H9 (cell line): ENCODE measurements at regions not wholly inside any gene's neighbourhood (a gene's known extent, or its start where the extent isn't known, plus 50 kb on each side); places are given as distances from the start of the nearest gene placed in this dataset.

Source experiments
- DNase-seq: peaks from one replicate; pipeline ENCODE4 v3.0.0-alpha.2; 2017
- H2AFZ ChIP-seq: one replicate; pipeline ENCODE4 v1.6.1; 2013; ENCODE audit warnings: mild to moderate bottlenecking, low read length, control low read depth, moderate library complexity
- H2AK5ac ChIP-seq: 2 replicates; pipeline ENCODE4 v1.6.1; 2013; ENCODE audit warnings: low read length, control low read depth, mixed read lengths; ENCODE audit not compliant: insufficient read length
- H2BK120ac ChIP-seq: one replicate; pipeline ENCODE4 v1.6.1; 2013; ENCODE audit warnings: low read depth, mild to moderate bottlenecking, low read length, control low read depth, inconsistent platforms; ENCODE audit not compliant: poor library complexity, severe bottlenecking
- H2BK12ac ChIP-seq: 2 replicates; pipeline ENCODE4 v1.6.1; 2013; ENCODE audit warnings: low read length, control low read depth, mixed read lengths, low read depth; ENCODE audit not compliant: insufficient read length
- H2BK15ac ChIP-seq: 2 replicates; pipeline ENCODE4 v1.6.1; 2013; ENCODE audit warnings: low read depth, low read length, control low read depth
- H2BK20ac ChIP-seq: one replicate; pipeline ENCODE4 v1.6.1; 2013; ENCODE audit warnings: low read depth, mild to moderate bottlenecking, low read length, control low read depth, inconsistent platforms; ENCODE audit not compliant: poor library complexity, severe bottlenecking
- H2BK5ac ChIP-seq: 2 replicates; pipeline ENCODE4 v1.6.1; 2013; ENCODE audit warnings: low read length, control low read depth, mixed read lengths; ENCODE audit not compliant: insufficient read length
- H3K14ac ChIP-seq: 2 replicates; pipeline ENCODE4 v1.6.1; 2013; ENCODE audit warnings: low read length, control low read depth; ENCODE audit not compliant: insufficient read depth
- H3K18ac ChIP-seq: 2 replicates; pipeline ENCODE4 v1.6.1; 2013; ENCODE audit warnings: low read depth, mild to moderate bottlenecking, mixed read lengths, low read length, control low read depth; ENCODE audit not compliant: insufficient read length
- H3K23ac ChIP-seq: 2 replicates; pipeline ENCODE4 v1.6.1; 2013; ENCODE audit warnings: low read length, control low read depth, mixed read lengths, low read depth; ENCODE audit not compliant: insufficient read length
- H3K23me2 ChIP-seq: 2 replicates; pipeline ENCODE4 v1.6.1; 2013; ENCODE audit warnings: low read depth, mild to moderate bottlenecking, mixed read lengths, low read length, control low read depth; ENCODE audit not compliant: insufficient read length, poor library complexity, severe bottlenecking
- H3K27ac ChIP-seq: 2 replicates; pipeline ENCODE4 v1.5.1; 2013; ENCODE audit warnings: low read length, control low read depth, mixed read lengths, low read depth; ENCODE audit not compliant: insufficient read length
- H3K27me3 ChIP-seq: 2 replicates; pipeline ENCODE4 v1.6.1; 2013; ENCODE audit warnings: low read length, control low read depth, inconsistent platforms; ENCODE audit not compliant: insufficient read depth
- H3K4ac ChIP-seq: 2 replicates; pipeline ENCODE4 v1.6.1; 2013; ENCODE audit warnings: low read depth, mild to moderate bottlenecking, control low read depth, inconsistent platforms, low read length, moderate library complexity
- H3K4me1 ChIP-seq: 2 replicates; pipeline ENCODE4 v1.6.1; 2013; ENCODE audit warnings: low read length, control low read depth, inconsistent platforms; ENCODE audit not compliant: insufficient read depth
- H3K4me2 ChIP-seq: 2 replicates; pipeline ENCODE4 v1.6.1; 2013; ENCODE audit warnings: low read length, control low read depth, mixed read lengths; ENCODE audit not compliant: insufficient read length, insufficient read depth
- H3K56ac ChIP-seq: 2 replicates; pipeline ENCODE4 v1.6.1; 2013; ENCODE audit warnings: low read depth, mild to moderate bottlenecking, mixed read lengths, low read length, control low read depth; ENCODE audit not compliant: insufficient read length
- H3K79me1 ChIP-seq: 2 replicates; pipeline ENCODE4 v1.6.1; 2013; ENCODE audit warnings: low read depth, mild to moderate bottlenecking, moderate library complexity, low read length, control low read depth, inconsistent platforms; ENCODE audit not compliant: insufficient read depth, poor library complexity, severe bottlenecking
- H3K79me2 ChIP-seq: 2 replicates; pipeline ENCODE4 v1.6.1; 2013; ENCODE audit warnings: low read length, control low read depth, inconsistent platforms; ENCODE audit not compliant: insufficient read depth
- H3K9ac ChIP-seq: 2 replicates; pipeline ENCODE4 v1.6.1; 2013; ENCODE audit warnings: low read length, control low read depth, mixed read lengths; ENCODE audit not compliant: insufficient read length; ENCODE audit errors: extremely low read depth
- H3K9me3 ChIP-seq: one replicate; pipeline ENCODE4 v1.6.1; 2013; ENCODE audit warnings: low read depth, low read length, inconsistent platforms; ENCODE audit not compliant: control insufficient read depth
- H3T11ph ChIP-seq: one replicate; pipeline ENCODE4 v1.6.1; 2013; ENCODE audit warnings: mild to moderate bottlenecking, low read length, control low read depth, inconsistent platforms
- H4K20me1 ChIP-seq: one replicate; pipeline ENCODE4 v1.6.1; 2013; ENCODE audit not compliant: control insufficient read depth, insufficient read length, insufficient read depth
- H4K5ac ChIP-seq: 2 replicates; pipeline ENCODE4 v1.6.1; 2013; ENCODE audit warnings: low read depth, mild to moderate bottlenecking, mixed read lengths, low read length, control low read depth; ENCODE audit not compliant: insufficient read length
- H4K8ac ChIP-seq: replicated peaks from 2 replicates; pipeline ENCODE4 v1.6.1; 2013; ENCODE audit warnings: low read length, control low read depth, mixed read lengths, low read depth; ENCODE audit not compliant: insufficient read length
- H4K91ac ChIP-seq: 2 replicates; pipeline ENCODE4 v1.6.1; 2013; ENCODE audit warnings: low read depth, mild to moderate bottlenecking, moderate library complexity, mixed read lengths, low read length, control low read depth; ENCODE audit not compliant: insufficient read length
- H3K27ac Mint-ChIP-seq, 3 experiments: 2 replicates in 2 of 3; 3 replicates in 1 of 3; pipeline ENCODE4 v1.8.0; 2020 to 2021; ENCODE audit warnings: mixed read lengths in 3 of 3, mild to moderate bottlenecking in 1 of 3, moderate library complexity in 1 of 3
- H3K27me3 Mint-ChIP-seq: 2 replicates; pipeline ENCODE4 v1.8.0; 2021; ENCODE audit warnings: low read depth, mild to moderate bottlenecking, moderate library complexity, mixed read lengths
- H3K36me3 Mint-ChIP-seq, 3 experiments: 2 replicates in 2 of 3; 3 replicates in 1 of 3; pipeline ENCODE4 v1.8.0; 2020 to 2021; ENCODE audit warnings: low read depth in 3 of 3, mixed read lengths in 3 of 3; ENCODE audit not compliant: insufficient read depth in 1 of 3
- H3K4me1 Mint-ChIP-seq, 2 experiments: 2 replicates each; pipeline ENCODE4 v1.8.0; 2020; ENCODE audit warnings: mixed read lengths in 2 of 2
- H3K4me3 Mint-ChIP-seq, 2 experiments: 2 replicates in 1 of 2; 3 replicates in 1 of 2; pipeline ENCODE4 v1.8.0; 2020 to 2021; ENCODE audit warnings: mild to moderate bottlenecking in 2 of 2, mixed read lengths in 2 of 2, moderate library complexity in 1 of 2
- H3K9me3 Mint-ChIP-seq, 2 experiments: 2 replicates in 1 of 2; 3 replicates in 1 of 2; pipeline ENCODE4 v1.8.0; 2020; ENCODE audit warnings: mild to moderate bottlenecking in 2 of 2, mixed read lengths in 2 of 2, moderate library complexity in 1 of 2
- WGBS: extraction: QIAGEN DNeasy Blood & Tissue Kit; methylation state at CpG from one replicate; pipeline ENCODE4 v1.1.7; 2013; ENCODE audit warnings: missing lambda C conversion rate, low lambda C conversion rate, mixed read lengths; ENCODE audit not compliant: insufficient read length; ENCODE audit errors: extremely low coverage; 5-methylcytosine and 5-hydroxymethylcytosine counted together
- TF ChIP-seq, protein P1 (sequence below): fragments of 200-600 bp; sonication (generic); conservative IDR thresholded peaks from 3 replicates; pipeline ENCODE4 v1.8.0; 2021; ENCODE audit warnings: antibody characterized with exemption, mild to moderate bottlenecking

GRCh38 chr9:126052791-126053190 lies 273.8 kb upstream of the MVB12B start:
- TF ChIP-seq, protein P1, sequence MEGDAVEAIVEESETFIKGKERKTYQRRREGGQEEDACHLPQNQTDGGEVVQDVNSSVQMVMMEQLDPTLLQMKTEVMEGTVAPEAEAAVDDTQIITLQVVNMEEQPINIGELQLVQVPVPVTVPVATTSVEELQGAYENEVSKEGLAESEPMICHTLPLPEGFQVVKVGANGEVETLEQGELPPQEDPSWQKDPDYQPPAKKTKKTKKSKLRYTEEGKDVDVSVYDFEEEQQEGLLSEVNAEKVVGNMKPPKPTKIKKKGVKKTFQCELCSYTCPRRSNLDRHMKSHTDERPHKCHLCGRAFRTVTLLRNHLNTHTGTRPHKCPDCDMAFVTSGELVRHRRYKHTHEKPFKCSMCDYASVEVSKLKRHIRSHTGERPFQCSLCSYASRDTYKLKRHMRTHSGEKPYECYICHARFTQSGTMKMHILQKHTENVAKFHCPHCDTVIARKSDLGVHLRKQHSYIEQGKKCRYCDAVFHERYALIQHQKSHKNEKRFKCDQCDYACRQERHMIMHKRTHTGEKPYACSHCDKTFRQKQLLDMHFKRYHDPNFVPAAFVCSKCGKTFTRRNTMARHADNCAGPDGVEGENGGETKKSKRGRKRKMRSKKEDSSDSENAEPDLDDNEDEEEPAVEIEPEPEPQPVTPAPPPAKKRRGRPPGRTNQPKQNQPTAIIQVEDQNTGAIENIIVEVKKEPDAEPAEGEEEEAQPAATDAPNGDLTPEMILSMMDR, result no peak
- Histone ChIP-seq H3K23me2 (no peaks in the 10 kb centered on the region), H2BK120ac (no peak overlapping the region)

More at GRCh38 chr9:126052791-126053190, 273.8 kb upstream of the MVB12B start:
- no peaks in the 10 kb centered on the region for H3K4me1 ChIP-seq
- no peak overlapping the region for H2AK5ac ChIP-seq
- no CpG with 5 or more reads among the region's 6 CpGs for WGBS
- no peak overlapping the region for H3K4ac ChIP-seq
- Mint-ChIP-seq H3K36me3 (no peaks in the 10 kb centered on the region), H3K4me1 (peaks cover 0 to 16% of the 10 kb centered on the region in 2 experiments; a peak in 2 of 4 replicates), H3K27ac (no peak overlapping the region), H3K4me3 (no peak overlapping the region), H3K9me3 (no peaks in the 10 kb centered on the region), H3K27me3 (peaks cover 16% of the 10 kb centered on the region)
- no peak overlapping the region for H3K9ac ChIP-seq
- no peak overlapping the region for H2BK15ac ChIP-seq
- H3K23ac ChIP-seq, result no peak overlapping the region
- no peaks in the 10 kb centered on the region for H4K20me1 ChIP-seq
- H4K8ac ChIP-seq, result no peak overlapping the region
- no peak overlapping the region for H3K56ac ChIP-seq
- H4K5ac ChIP-seq, result no peak overlapping the region
- no peak overlapping the region for H3K27ac ChIP-seq
- no peak overlapping the region for H3T11ph ChIP-seq
- no peak overlapping the region for H2BK12ac ChIP-seq
- no peaks in the 10 kb centered on the region for H3K79me1 ChIP-seq
- no peak overlapping the region; the same call in 1 of the 2 replicates for H3K14ac ChIP-seq
- H4K91ac ChIP-seq, result no peak overlapping the region
- H3K18ac ChIP-seq, result no peak overlapping the region
- H3K9me3 ChIP-seq, result no peaks in the 10 kb centered on the region
- H2BK20ac ChIP-seq, result no peak overlapping the region
- no peak for DNase-seq
- H3K79me2 ChIP-seq, result no peaks in the 10 kb centered on the region
- H2BK5ac ChIP-seq, result no peak overlapping the region
- H3K4me2 ChIP-seq, result no peak overlapping the region
- H3K27me3 ChIP-seq, result no peaks in the 10 kb centered on the region
- no peak overlapping the region for H2AFZ ChIP-seq
